Ovary (tissue), 7 donors: ENCODE measurements at regions not wholly inside any gene's neighbourhood (a gene's known extent, or its start where the extent isn't known, plus 50 kb on each side); places are given as distances from the start of the nearest gene placed in this dataset.

Experiments used
- DNase-seq, 5 donors: peaks; one replicate each; pipeline ENCODE4 v3.0.0-alpha.2; 2019 to 2020
- H3K27ac ChIP-seq, 2 donors: fragments of 200-600 bp; one replicate each; pipeline versions ENCODE4 v1.5.1 to v1.8.0; 2019 to 2022
- H3K27me3 ChIP-seq: fragments of 200-600 bp; one replicate; pipeline ENCODE4 v1.8.0; 2022
- H3K36me3 ChIP-seq: fragments of 200-600 bp; sonication (generic); one replicate; pipeline ENCODE4 v1.5.1; 2019
- H3K4me1 ChIP-seq: one replicate; pipeline ENCODE4 v1.8.1; 2013; ENCODE audit warnings: mild to moderate bottlenecking, moderate library complexity; ENCODE audit not compliant: insufficient read depth
- H3K4me3 ChIP-seq: fragments of 200-600 bp; sonication (generic); one replicate; pipeline ENCODE4 v1.5.1; 2017
- H3K9me3 ChIP-seq, 2 donors: fragments of 200-600 bp in 1 of 2; sonication (generic) in 1 of 2; one replicate each; pipeline versions ENCODE4 v1.5.1 to v1.8.1; 2013 to 2019; ENCODE audit warnings: mild to moderate bottlenecking in 1 of 2, moderate library complexity in 1 of 2
- EP300 ChIP-seq: sonication (generic); formaldehyde crosslinking; IDR thresholded peaks from one replicate; pipeline ENCODE4 v1.6.1; 2017; ENCODE audit warnings: antibody characterized with exemption
- POLR2A ChIP-seq: fragments of 450-650 bp; IDR thresholded peaks from one replicate; pipeline ENCODE4 v1.6.1; 2017; ENCODE audit warnings: antibody characterized with exemption, mild to moderate bottlenecking, moderate library complexity
- WGBS, 3 donors: extraction: QIAGEN DNeasy Blood & Tissue Kit in 1 of 3; methylation state at CpG; one replicate each; pipeline versions ENCODE4 v1.1.5 to v1.1.7; 2013 to 2017; 5-methylcytosine and 5-hydroxymethylcytosine counted together
- intact Hi-C, 4 donors: fragments of 100-400 bp; cut with DNase I; formaldehyde crosslinking; loops; one replicate each; pipeline versions ENCODE4 v1.11.0 to v1.15.1; 2022 to 2023
- TF ChIP-seq, protein P1 (sequence below), 3 donors: fragments of 450-650 bp in 2 of 3; fragments of 200-600 bp in 1 of 3; IDR thresholded peaks; one replicate each; pipeline versions ENCODE4 v1.5.1 to v1.8.0; 2016 to 2022; ENCODE audit warnings: antibody characterized with exemption in 3 of 3, mild to moderate bottlenecking in 1 of 3
- donor health status: DM: no; HTN: no; CAD: no; lungs with moderate emphysema.
- donor health status: DM: no; HTN: no; CAD: no.
- donor health status: Bipolar disorder and iron deficiency.
- donor health status: DM: no; HTN: no; CAD: no.
- donor health status: DM: yes; HTN: yes; CAD: no.

DNA sequence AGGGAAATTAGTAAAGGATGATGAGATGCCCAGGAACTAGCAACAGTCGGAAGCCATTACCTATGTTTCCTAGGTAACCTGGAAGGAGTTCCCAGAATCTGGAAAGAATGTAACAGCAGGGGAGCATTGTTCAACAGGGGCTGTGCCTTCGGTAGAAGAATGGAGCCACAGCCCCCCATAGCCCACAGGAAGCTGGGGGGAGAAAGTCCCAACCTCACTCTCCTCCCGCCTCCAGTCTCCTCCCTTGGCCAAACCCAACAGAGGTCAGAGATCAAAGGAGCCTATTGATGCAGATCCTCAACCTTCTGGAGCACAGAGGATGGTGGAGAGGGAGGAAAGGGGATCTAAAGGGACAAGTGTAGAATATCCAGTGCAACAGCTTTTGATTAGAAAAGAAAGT lies 131.5 kb upstream of the SLC44A3 start:
- DNase-seq: peak in 1 of 5 donors; percentile 4
- Histone ChIP-seq H3K27me3 (no peaks in the 10 kb centered on the region), H3K4me1 (peaks cover 3% of the 10 kb centered on the region), H3K4me3 (no peak overlapping the region), H3K9me3 (no peaks in the 10 kb centered on the region), H3K36me3 (no peaks in the 10 kb centered on the region), H3K27ac (peak overlapping the region; percentile 16 to 30)
- TF ChIP-seq EP300: no peak
- TF ChIP-seq POLR2A: no peak
- TF ChIP-seq, protein P1, sequence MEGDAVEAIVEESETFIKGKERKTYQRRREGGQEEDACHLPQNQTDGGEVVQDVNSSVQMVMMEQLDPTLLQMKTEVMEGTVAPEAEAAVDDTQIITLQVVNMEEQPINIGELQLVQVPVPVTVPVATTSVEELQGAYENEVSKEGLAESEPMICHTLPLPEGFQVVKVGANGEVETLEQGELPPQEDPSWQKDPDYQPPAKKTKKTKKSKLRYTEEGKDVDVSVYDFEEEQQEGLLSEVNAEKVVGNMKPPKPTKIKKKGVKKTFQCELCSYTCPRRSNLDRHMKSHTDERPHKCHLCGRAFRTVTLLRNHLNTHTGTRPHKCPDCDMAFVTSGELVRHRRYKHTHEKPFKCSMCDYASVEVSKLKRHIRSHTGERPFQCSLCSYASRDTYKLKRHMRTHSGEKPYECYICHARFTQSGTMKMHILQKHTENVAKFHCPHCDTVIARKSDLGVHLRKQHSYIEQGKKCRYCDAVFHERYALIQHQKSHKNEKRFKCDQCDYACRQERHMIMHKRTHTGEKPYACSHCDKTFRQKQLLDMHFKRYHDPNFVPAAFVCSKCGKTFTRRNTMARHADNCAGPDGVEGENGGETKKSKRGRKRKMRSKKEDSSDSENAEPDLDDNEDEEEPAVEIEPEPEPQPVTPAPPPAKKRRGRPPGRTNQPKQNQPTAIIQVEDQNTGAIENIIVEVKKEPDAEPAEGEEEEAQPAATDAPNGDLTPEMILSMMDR (IDR thresholded peaks at IDR 0.05): no peak
- WGBS, 3 donors: 72 to 83% (median 79%) methylated on average over 3 of the region's 3 CpGs
- intact Hi-C loops: no loop called here

DNA sequence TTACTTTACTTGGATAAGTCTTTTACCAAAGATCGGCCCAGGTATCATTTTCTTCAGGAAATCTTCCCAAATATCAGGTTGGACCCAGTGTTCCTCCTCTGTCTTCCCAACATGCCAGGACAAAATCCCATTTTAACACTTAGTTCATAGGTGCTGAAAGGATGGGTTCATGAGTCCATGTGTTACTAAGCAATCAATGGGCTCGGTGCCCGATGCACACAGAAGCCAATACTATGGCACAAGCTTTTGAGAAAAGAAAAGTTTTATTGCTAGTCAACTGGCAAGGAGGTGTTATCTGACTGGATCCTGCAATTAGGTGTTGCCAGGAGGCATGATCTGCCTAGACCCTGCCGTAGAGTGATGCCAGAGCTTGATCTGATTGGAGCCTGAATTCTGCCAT lies 133.3 kb upstream of the SLC44A3 start:
- intact Hi-C loops: no loop called here
- 93 to 97% (median 95%) methylated on average over 4 of the region's 4 CpGs for WGBS, 3 donors
- DNase-seq: no peak
- peaks cover 3% of the 10 kb centered on the region for H3K4me1 ChIP-seq
- H3K4me3 ChIP-seq: no peak overlapping the region
- H3K27ac ChIP-seq: no peak overlapping the region
- no peaks in the 10 kb centered on the region for H3K27me3 ChIP-seq
- TF ChIP-seq, protein P1 (IDR thresholded peaks at IDR 0.05): no peak
- no peak for TF ChIP-seq POLR2A
- no peaks in the 10 kb centered on the region for H3K9me3 ChIP-seq
- H3K36me3 ChIP-seq: no peaks in the 10 kb centered on the region

DNA sequence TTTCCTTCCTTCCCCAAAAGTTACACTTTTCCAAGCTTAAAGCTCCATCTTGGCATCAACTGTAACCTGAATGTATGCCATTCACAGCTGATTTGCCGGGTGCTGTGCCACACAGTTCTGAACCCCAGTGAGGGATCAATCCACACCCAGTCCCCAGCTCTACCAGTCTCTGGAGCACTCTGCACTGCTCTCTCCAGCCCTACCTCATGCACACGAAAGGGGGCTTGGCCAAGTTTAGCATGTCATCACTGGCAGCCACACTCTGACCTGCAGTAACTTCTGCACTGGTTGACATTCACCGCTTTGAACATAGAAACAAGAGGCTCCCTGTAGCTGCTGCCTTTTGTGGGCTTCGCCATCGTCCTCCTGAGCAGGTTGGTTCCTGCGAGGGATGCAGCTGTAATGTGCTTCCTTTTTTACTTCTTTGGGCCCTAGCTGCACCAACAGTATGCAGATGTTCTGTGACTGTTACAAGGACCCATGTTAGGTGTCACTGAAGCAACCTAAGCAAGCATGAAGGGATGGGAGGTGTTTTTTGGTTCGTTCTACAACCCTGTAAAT lies 135.4 kb upstream of the SLC44A3 start:
- no peaks in the 10 kb centered on the region for H3K36me3 ChIP-seq
- no peaks in the 10 kb centered on the region for H3K27me3 ChIP-seq
- H3K4me3 ChIP-seq: no peak overlapping the region
- intact Hi-C loops: no loop called here
- H3K27ac ChIP-seq: no peak overlapping the region
- peaks cover 3% of the 10 kb centered on the region for H3K4me1 ChIP-seq
- TF ChIP-seq EP300: no peak
- TF ChIP-seq, protein P1 (IDR thresholded peaks at IDR 0.05): no peak
- TF ChIP-seq POLR2A: no peak
- 88 to 96% (median 96%) methylated on average over 7 of the region's 7 CpGs for whole genome bisulfite sequencing, 3 donors
- no peaks in the 10 kb centered on the region for H3K9me3 ChIP-seq
- no peak for DNase-seq

DNA sequence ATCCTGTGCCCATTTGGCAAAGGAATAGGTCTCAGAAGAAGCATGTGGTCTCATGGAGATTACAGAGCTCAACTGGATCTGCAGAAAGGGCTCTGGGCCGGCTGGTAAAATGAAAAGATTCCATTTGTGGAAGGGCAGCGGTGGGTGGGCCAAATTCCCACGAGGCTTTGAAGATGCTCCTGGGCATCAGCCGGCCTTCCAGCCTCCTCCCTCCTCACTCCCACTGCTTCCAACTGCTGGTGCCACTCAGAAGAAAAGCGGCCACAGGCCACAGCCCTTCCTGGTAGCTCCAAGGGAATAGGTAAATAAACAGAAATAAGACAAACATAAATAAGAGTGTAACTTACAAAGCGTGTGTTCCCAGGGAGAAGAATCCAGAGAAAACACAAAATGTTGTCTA lies 136.3 kb upstream of the SLC44A3 start:
- no peaks in the 10 kb centered on the region for H3K9me3 ChIP-seq
- DNase-seq: no peak
- no peaks in the 10 kb centered on the region for H3K36me3 ChIP-seq
- no peak overlapping the region for H3K27ac ChIP-seq
- peaks cover under 1% of the 10 kb centered on the region for H3K4me1 ChIP-seq
- TF ChIP-seq EP300 (no peak), POLR2A (no peak)
- TF ChIP-seq, protein P1 (IDR thresholded peaks at IDR 0.05): no peak
- H3K27me3 ChIP-seq: no peaks in the 10 kb centered on the region
- intact Hi-C loops: no loop called here
- no peak overlapping the region for H3K4me3 ChIP-seq
- WGBS, 3 donors: 68 to 80% (median 75%) methylated on average over 6 of the region's 6 CpGs

DNA sequence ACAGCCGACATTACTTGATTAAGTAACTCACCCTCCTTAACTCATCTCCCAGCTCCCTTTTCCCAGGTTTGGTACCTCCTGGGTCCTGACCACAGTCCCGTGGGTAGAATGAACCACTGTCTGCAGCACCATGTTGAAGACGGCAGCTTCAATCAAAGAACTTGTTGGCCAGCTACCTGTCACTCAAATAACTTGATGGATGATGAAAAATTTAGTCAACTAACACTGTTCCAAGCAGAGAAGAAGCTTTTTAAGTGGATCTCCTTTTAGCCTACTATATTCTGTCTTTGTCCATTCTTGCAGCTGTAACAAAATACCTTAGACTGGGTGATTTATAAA lies 138.4 kb upstream of the F3 start:
- Histone ChIP-seq H3K36me3 (no peaks in the 10 kb centered on the region), H3K4me3 (no peak overlapping the region), H3K27ac (no peak overlapping the region), H3K4me1 (peaks cover 3% of the 10 kb centered on the region), H3K9me3 (no peaks in the 10 kb centered on the region), H3K27me3 (no peaks in the 10 kb centered on the region)
- 74 to 93% (median 79%) methylated on average over 3 of the region's 3 CpGs for WGBS, 3 donors
- intact Hi-C loops: no loop called here
- no peak for DNase-seq
- TF ChIP-seq POLR2A: no peak
- TF ChIP-seq, protein P1 (IDR thresholded peaks at IDR 0.05): no peak
- no peak for TF ChIP-seq EP300
